Gastrocnemius medialis (tissue), 4 donors: ENCODE measurements at regions not wholly inside any gene's neighbourhood (a gene's known extent, or its start where the extent isn't known, plus 50 kb on each side); places are given as distances from the start of the nearest gene placed in this dataset.

Experiments used
- CTCF ChIP-seq, 5 experiments: fragments of 450-650 bp in 3 of 5; fragments of 200-600 bp in 2 of 5; sonication (generic) in 2 of 5; IDR thresholded peaks in 4 of 5; conservative IDR thresholded peaks in 1 of 5; 1 replicate in 4 of 5; 2 replicates in 1 of 5; pipeline ENCODE4 v1.5.1; 2016 to 2019; ENCODE audit warnings: antibody characterized with exemption in 5 of 5, mild to moderate bottlenecking in 3 of 5, moderate library complexity in 3 of 5
- POLR2A ChIP-seq, 2 donors: fragments of 450-650 bp; IDR thresholded peaks; one replicate each; pipeline ENCODE4 v1.6.1; 2017; ENCODE audit warnings: antibody characterized with exemption in 2 of 2, mild to moderate bottlenecking in 2 of 2, moderate library complexity in 2 of 2

GRCh38 chr3:127141921-127142730 lies 50.8 kb upstream of the PRR23E start:
- TF ChIP-seq CTCF (IDR thresholded peaks at IDR 0.05 in 4 of 5, conservative IDR thresholded peaks at IDR 0.05 in 1 of 5), result no peak
- TF ChIP-seq POLR2A (IDR thresholded peaks at IDR 0.05), result no peak
